ENCODE measurements at regions not wholly inside any gene's neighbourhood (a gene's known extent, or its start where the extent isn't known, plus 50 kb on each side); places are given as distances from the start of the nearest gene placed in this dataset.

GRCh38 chr16:86306011-86306644 is 204.2 kb upstream of the FOXF1 start:
- in situ Hi-C loops (cut with HindIII; ENCODE audit: low sequenced_read_pairs) = no loop called here

DNA sequence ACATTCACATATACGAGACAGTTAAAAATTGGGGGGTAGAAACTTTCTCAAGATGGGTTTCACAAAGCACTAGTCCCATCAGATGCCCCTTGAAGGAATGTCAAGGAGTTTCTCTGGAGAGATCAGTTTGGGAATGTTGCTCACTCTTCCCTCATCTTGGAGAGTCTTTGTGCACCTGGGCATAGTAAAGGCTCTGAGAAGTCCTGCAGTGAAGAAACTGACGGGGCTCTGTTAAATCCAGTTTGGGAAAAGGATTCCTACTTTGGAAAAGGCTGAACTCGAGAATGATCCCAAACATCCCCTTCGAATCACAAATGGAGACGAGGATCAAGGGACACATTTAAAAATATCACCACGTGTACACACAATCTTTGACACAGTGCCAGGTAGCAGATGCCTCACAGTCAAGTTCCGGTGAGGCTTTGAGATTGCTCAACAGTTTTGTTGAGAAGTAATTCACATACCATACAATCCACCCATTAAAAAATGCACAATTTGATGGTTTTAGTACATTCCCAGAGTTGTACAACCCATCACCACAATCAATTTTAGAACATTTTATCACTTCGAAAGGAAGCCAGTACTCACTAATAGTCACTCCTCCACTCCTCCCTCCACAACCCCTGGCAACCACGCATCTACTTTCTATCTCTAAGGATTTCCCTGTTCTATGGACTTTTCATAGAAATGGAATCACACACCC is 203.4 kb upstream of the FOXF1 start:
- in situ Hi-C loops (cut with HindIII; ENCODE audit: low sequenced_read_pairs) = no loop called here

DNA sequence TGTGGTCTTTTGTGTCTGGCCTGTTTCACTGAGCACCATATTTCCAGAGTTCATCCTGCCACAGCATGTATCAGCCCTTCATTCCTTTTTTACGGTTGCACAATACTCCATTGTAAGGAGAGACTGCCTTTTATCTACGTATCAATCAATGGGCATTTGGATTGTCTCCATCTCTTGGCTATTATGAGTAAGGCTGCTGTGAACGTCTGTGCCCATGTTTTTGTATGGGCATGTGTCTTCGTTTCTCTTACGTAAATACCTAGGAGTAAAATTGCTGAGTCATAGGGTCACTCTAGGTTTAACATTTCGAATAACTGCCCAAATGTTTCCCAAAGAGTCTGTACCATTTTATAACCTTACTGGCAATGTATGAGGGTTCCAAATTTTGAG is 202.8 kb upstream of the FOXF1 start:
- in situ Hi-C loops (cut with HindIII; ENCODE audit: low sequenced_read_pairs) = no loop called here

GRCh38 chr16:86308514-86308913 is 201.8 kb upstream of the FOXF1 start:
- in situ Hi-C loops (cut with HindIII; ENCODE audit: low sequenced_read_pairs) = no loop called here

- in situ Hi-C loops (cut with HindIII; ENCODE audit: low sequenced_read_pairs) = no loop called here
Measured at GRCh38 chr16:86313631-86314030, 196.7 kb upstream of the FOXF1 start.

GRCh38 chr16:86314402-86315025 is 195.8 kb upstream of the FOXF1 start:
- in situ Hi-C loops (cut with HindIII; ENCODE audit: low sequenced_read_pairs) = no loop called here

DNA sequence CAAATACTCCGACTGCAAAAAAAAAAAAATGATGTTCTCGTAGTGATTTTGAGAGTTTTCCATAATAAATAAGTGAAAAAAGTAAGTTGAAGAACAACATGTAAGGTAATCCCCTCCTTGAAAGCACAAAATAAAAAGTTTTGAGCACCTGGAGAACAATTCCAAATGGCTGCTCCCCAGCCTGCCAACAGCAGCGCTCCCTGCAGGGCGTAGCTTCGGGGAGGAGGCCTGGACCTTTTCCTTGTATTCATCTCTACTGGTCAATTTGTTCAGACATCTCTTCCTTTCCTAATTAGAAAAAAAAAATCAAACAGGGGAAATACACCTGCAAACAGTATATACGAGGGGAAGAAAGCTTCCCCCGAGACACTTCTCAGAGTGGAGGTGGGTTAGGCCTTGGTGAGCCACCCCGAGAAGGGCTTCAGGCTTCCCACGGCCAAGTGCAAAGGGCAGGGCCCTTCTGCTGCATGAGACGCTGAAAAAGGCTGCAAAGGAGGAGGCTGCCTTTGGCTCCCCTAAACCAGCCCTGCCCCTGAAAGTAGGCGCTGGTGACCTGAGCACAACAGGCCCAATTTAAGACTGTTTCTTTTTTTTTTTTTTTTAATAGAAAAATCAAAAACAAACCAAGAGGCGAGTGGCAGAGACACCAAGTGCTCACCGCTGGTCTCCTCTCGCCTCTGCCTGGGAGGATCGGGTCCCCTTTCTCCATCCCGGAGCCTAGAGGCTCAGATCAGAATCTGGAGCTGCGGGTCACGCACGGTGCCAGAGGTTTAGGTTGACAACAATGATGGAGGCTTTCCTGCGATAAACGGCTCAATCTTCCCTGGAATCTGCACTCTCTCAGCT is 193.1 kb upstream of the FOXF1 start:
- in situ Hi-C loops (cut with HindIII; ENCODE audit: low sequenced_read_pairs) = no loop called here

- in situ Hi-C loops (cut with HindIII; ENCODE audit: low sequenced_read_pairs) = no loop called here
Measured at GRCh38 chr16:86317813-86318650, 192.3 kb upstream of the FOXF1 start.

- in situ Hi-C loops (cut with HindIII; ENCODE audit: low sequenced_read_pairs) = no loop called here
Measured at GRCh38 chr16:86319585-86320236, 190.6 kb upstream of the FOXF1 start.

- in situ Hi-C loops (cut with HindIII; ENCODE audit: low sequenced_read_pairs) = no loop called here
Measured at GRCh38 chr16:86320237-86320595, 190.1 kb upstream of the FOXF1 start.

DNA sequence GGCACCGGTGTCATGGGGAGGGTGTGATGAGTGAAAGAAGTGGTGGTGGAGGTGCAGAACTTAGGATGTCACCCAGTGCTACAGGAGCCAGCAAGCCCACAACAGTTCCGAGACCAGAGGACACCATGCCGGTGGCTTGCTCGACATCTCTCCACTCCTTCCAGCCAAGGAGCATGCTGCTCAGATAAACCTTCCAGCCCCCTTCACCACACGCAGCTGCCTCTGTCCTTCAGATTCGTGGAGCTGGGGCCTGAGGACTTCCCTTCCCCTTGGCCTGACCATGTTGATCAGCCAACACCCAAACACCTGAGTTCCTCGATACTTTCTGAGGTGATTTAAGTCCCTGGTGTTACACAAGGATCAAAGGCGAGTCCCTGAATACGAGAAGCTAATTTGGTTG is 188.8 kb upstream of the FOXF1 start:
- in situ Hi-C loops (cut with HindIII; ENCODE audit: low sequenced_read_pairs) = no loop called here

- in situ Hi-C loops (cut with HindIII; ENCODE audit: low sequenced_read_pairs) = no loop called here
Measured at GRCh38 chr16:86322283-86322682, 188.0 kb upstream of the FOXF1 start.

DNA sequence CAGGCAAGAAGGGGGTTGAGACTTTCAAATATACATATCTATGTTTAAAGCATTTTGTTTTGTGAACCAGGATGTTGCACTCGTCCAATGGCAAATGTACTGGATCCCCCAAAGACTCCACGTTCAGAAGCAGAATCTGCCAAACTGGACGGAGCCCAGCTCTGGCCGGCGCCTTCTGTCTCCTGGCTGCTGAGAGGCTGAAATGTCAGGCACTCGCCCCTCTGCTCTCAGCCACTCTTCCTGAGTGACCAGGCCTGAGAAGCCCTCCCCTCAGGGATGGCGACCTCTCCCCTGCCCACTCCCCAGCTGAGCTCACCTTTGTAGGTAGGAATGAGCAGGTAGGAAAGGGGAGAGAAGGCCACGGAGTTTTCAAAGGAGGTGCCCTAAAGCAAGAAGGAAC is 187.5 kb upstream of the FOXF1 start:
- in situ Hi-C loops (cut with HindIII; ENCODE audit: low sequenced_read_pairs) = no loop called here

DNA sequence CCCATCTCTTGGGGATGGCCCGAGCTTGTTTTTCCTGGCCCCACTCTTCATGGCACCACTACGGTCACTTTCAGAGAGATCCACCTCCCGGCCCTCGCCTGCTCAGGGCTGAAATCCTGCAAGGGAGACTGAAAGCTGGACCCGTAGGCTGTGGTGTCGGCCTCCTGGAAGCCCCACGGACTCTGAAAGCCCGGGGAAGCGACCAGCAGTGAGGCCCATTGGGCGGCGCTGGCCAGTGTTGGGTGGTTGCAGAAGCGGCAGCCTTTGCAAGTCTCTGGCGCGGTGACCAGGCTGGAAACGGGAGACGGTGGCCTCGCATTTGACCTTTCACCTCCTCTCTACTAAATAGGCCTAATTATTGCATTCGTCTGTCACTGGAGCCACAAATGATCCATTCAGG is 186.0 kb upstream of the FOXF1 start:
- in situ Hi-C loops (cut with HindIII; ENCODE audit: low sequenced_read_pairs) = no loop called here

DNA sequence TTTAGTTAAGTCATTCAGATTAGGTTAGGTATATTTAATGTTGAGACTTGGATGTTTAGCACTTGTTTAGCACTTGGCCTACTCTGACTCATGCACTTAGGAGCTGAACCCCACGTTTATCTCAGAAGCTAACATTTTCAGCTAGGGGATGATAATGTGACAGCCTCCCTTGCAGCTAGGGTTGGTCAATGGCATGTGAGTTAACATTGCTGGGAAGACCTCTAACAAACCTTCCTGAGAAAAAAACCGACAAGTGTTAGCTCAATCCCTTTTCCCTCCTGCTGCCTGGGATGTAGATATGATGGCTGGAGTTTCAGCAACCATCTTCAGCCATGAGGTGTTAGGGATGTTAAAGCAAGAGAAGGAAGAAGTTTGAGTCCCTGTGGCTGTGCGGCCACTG is 185.0 kb upstream of the FOXF1 start:
- in situ Hi-C loops (cut with HindIII; ENCODE audit: low sequenced_read_pairs) = loop anchor here (25.0 kb wide), 1 partner anchor 187 kb away; the partner anchor contains the start of gene FOXF1

- in situ Hi-C loops (cut with HindIII; ENCODE audit: low sequenced_read_pairs) = loop anchor here (25.0 kb wide), 1 partner anchor 186 kb away; the partner anchor contains the start of gene FOXF1
Measured at GRCh38 chr16:86325895-86326294, 184.4 kb upstream of the FOXF1 start.

DNA sequence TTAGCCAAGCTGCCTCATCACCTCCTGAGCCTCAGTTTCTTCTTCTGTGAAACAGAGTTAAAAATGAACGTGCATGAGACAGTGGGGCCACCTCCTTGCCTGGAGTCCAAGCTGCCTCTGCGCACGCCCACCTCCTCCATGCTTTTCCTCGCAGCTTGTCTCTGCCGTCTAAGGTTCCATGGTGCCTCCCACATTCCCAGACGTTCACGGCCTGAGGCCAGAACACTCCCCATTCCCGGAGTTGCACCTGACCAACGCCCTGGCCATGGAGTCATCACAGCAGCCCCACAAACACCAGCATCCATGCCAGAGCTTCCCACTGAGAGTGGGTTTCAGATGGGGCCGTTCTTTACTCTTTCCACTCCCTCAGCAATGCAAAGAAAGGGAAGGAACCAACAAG is 183.0 kb upstream of the FOXF1 start:
- in situ Hi-C loops (cut with HindIII; ENCODE audit: low sequenced_read_pairs) = loop anchor here (25.0 kb wide), 1 partner anchor 185 kb away; the partner anchor contains the start of gene FOXF1

DNA sequence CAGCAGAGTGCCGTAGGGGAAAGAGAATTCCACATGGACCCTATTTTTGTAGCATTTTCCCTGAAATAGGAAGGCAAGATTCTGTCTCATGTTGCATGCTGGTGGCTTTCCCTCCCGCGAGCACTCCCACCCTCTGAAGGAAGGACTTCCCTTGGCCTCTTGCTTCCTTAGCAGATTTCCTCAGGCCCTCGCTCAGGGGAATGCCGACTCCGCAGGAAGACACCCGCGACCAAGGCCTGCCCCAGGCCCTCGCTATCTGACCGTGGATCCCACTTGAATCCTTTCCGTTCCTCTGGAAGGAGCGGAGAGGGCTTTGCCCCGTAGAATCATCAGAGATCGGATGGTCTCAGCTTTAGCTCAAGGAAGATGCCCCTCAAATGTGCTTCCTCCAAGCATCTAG is 179.4 kb upstream of the FOXF1 start:
- in situ Hi-C loops (cut with HindIII; ENCODE audit: low sequenced_read_pairs) = loop anchor here (10.0 to 25.0 kb wide), 2 partner anchors 181 to 256 kb away; partner anchors contain the start of gene FOXF1

GRCh38 chr16:86334079-86334635 is 176.2 kb upstream of the FOXF1 start:
- in situ Hi-C loops (cut with HindIII; ENCODE audit: low sequenced_read_pairs) = loop anchor here (10.0 to 25.0 kb wide), 2 partner anchors 178 to 259 kb away; partner anchors contain the start of gene FOXF1

All from DLD1 (cell line).